RWPE2 (cell line): ENCODE measurements at regions not wholly inside any gene's neighbourhood (a gene's known extent, or its start where the extent isn't known, plus 50 kb on each side); places are given as distances from the start of the nearest gene placed in this dataset.

Source experiments
- ATAC-seq: fragments of 200-7000 bp; cut with Tn5 transposase; 3 replicates; pipeline ENCODE4 v1.9.1; 2021; ENCODE audit warnings: low read depth
- DNase-seq: peaks from one replicate; pipeline ENCODE4 v3.0.0-alpha.2; 2020; ENCODE audit warnings: low spot score
- H3K27ac ChIP-seq: fragments of 450-650 bp; 2 replicates; pipeline ENCODE4 v1.5.1; 2017; ENCODE audit warnings: mild to moderate bottlenecking; ENCODE audit not compliant: poor library complexity, severe bottlenecking
- H3K27me3 ChIP-seq: fragments of 250-450 bp; sonication (Bioruptor Pico); 2 replicates; pipeline ENCODE4 v1.5.1; 2021; ENCODE audit warnings: mild to moderate bottlenecking, moderate library complexity; ENCODE audit not compliant: insufficient read depth, poor library complexity, severe bottlenecking
- H3K36me3 ChIP-seq: fragments of 250-450 bp; sonication (Bioruptor Pico); 2 replicates; pipeline ENCODE4 v1.5.1; 2020; ENCODE audit warnings: low read depth, mild to moderate bottlenecking, moderate library complexity
- H3K4me1 ChIP-seq: fragments of 250-450 bp; sonication (Bioruptor Pico); 2 replicates; pipeline ENCODE4 v1.5.1; 2021; ENCODE audit warnings: mild to moderate bottlenecking, moderate library complexity; ENCODE audit not compliant: insufficient read depth, poor library complexity, severe bottlenecking
- H3K4me3 ChIP-seq: fragments of 250-450 bp; sonication (Bioruptor Pico); 2 replicates; pipeline ENCODE4 v1.5.1; 2021; ENCODE audit warnings: mild to moderate bottlenecking, moderate library complexity; ENCODE audit not compliant: severe bottlenecking
- H3K9me3 ChIP-seq: fragments of 250-450 bp; sonication (Bioruptor Pico); 2 replicates; pipeline ENCODE4 v1.5.1; 2021; ENCODE audit warnings: mild to moderate bottlenecking, moderate library complexity; ENCODE audit not compliant: severe bottlenecking
- TF ChIP-seq, protein P1 (sequence below): fragments of 450-650 bp; IDR thresholded peaks from one replicate; pipeline ENCODE4 v1.5.1; 2017; ENCODE audit warnings: mild to moderate bottlenecking, moderate library complexity; ENCODE audit not compliant: poor library complexity, severe bottlenecking

DNA sequence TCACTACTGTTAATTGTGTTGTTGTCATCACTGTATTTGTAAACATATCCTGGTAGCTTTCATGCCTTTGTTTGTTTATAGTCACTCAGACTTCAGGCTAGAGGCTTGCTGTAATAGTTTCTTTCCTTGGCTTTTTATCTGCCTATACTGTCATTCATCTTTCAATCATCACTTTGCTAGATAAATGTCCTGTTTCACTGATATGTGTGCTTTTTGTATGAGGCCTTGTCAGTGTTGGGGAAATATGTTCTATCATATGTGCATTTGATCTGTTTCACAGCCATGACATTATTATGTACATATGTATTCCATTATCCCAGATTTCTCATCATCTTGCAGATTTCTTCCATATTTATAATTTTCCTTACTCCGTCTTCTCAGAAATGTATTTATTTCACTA lies 558.9 kb upstream of the LRFN5 start:
- no peak overlapping the region for H3K27ac ChIP-seq
- DNase-seq (no peak), ATAC-seq (no peak)
- H3K27me3 ChIP-seq: peaks cover 14% of the 10 kb centered on the region
- no peak overlapping the region for H3K4me3 ChIP-seq
- no peaks in the 10 kb centered on the region for H3K36me3 ChIP-seq
- TF ChIP-seq, protein P1, sequence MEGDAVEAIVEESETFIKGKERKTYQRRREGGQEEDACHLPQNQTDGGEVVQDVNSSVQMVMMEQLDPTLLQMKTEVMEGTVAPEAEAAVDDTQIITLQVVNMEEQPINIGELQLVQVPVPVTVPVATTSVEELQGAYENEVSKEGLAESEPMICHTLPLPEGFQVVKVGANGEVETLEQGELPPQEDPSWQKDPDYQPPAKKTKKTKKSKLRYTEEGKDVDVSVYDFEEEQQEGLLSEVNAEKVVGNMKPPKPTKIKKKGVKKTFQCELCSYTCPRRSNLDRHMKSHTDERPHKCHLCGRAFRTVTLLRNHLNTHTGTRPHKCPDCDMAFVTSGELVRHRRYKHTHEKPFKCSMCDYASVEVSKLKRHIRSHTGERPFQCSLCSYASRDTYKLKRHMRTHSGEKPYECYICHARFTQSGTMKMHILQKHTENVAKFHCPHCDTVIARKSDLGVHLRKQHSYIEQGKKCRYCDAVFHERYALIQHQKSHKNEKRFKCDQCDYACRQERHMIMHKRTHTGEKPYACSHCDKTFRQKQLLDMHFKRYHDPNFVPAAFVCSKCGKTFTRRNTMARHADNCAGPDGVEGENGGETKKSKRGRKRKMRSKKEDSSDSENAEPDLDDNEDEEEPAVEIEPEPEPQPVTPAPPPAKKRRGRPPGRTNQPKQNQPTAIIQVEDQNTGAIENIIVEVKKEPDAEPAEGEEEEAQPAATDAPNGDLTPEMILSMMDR: no peak
- H3K4me1 ChIP-seq: no peaks in the 10 kb centered on the region
- H3K9me3 ChIP-seq: no peaks in the 10 kb centered on the region

DNA sequence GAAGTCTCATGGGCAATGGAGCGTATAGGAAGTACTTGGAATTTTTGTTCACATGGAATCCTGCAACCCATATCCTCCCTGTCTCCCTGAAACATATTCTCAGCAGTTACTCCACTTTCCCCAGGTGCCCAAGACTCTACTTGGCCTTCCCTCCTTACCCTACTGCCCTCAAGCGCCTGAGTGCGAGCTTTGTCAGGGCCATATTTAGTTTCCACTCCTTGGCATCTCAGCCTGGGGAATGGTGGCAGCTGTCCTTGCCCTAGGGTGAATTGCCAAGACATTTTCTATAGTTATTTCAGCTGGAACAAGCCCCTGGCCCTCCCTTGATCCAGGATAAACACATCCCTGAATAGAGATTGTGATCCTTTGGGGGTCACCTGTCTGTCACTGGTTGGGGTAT lies 569.3 kb upstream of the LRFN5 start:
- H3K27me3 ChIP-seq: no peaks in the 10 kb centered on the region
- no peak overlapping the region for H3K4me3 ChIP-seq
- H3K36me3 ChIP-seq: no peaks in the 10 kb centered on the region
- no peaks in the 10 kb centered on the region for H3K9me3 ChIP-seq
- ATAC-seq: no peak
- DNase-seq: no peak
- TF ChIP-seq, protein P1: no peak
- H3K4me1 ChIP-seq: no peaks in the 10 kb centered on the region
- no peak overlapping the region for H3K27ac ChIP-seq

DNA sequence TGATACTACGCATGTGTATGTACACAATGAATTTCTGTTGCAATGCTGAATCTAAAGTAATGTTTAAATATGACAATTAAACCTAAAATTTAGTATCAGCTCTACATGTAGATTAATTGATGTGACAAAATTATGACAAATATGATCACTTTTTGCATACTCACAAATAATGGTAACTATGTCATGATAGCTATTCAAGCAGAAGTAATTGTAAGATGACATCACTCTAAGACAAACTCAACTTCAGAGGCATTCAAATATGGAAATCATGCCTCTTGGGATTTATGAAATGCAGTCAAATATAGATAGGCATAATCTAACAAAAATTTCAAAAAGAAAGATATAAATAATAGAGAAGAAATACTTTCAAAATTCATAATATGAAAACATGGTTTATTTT lies 571.7 kb upstream of the LRFN5 start:
- no peaks in the 10 kb centered on the region for H3K27me3 ChIP-seq
- H3K4me1 ChIP-seq: no peaks in the 10 kb centered on the region

DNA sequence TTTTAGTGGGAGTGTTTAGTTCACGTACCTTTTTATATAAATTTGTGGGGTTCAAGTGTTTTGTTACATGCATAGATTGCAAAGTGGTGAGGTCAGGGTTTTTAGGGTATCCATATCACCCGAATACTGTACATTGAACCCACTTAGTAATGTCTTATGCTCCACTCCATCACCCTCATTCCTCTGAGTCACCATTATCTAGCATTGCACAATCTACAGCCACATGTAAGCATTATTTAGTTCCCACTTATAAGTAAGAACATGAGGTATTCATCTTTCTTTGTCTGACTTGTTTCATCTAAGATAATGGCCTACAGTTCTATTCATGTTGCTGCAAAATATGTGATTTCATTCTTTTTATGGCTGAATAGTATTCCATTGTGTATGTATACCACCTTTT lies 583.7 kb upstream of the LRFN5 start:
- Histone ChIP-seq H3K9me3 (no peaks in the 10 kb centered on the region), H3K4me3 (no peak overlapping the region), H3K27me3 (peaks cover 14% of the 10 kb centered on the region), H3K36me3 (no peaks in the 10 kb centered on the region), H3K27ac (no peak overlapping the region), H3K4me1 (no peaks in the 10 kb centered on the region)
- ATAC-seq (no peak), DNase-seq (no peak)
- TF ChIP-seq, protein P1: no peak

More for the DNA sequence above, 571.7 kb upstream of the LRFN5 start:
- H3K27ac ChIP-seq: no peak overlapping the region
- H3K4me3 ChIP-seq: no peak overlapping the region
- H3K36me3 ChIP-seq: no peaks in the 10 kb centered on the region
- no peak for DNase-seq
- no peak for ATAC-seq
- no peaks in the 10 kb centered on the region for H3K9me3 ChIP-seq
- TF ChIP-seq, protein P1: no peak

DNA sequence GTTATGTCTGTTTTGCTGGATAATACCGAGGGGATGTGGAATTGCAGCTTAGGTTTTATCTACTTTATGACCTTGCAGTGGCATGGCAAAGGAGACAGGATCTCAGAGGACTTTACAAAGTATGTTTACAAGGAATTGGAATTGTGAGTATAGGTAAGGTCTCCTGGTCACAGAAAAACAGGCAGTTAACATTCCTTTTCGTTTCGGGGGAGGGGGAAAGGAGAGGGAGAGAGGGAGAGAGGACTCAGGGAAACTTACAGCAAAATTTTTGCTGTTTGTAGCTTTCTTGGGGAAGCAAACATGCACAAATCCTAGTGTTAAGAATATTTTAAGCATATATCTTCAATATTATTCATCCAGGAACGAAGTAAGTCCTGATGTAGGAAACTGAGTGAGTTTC lies 590.5 kb upstream of the LRFN5 start:
- ATAC-seq (no peak), DNase-seq (no peak)
- Histone ChIP-seq H3K27me3 (peaks cover 27% of the 10 kb centered on the region), H3K9me3 (no peaks in the 10 kb centered on the region), H3K4me1 (no peaks in the 10 kb centered on the region), H3K36me3 (no peaks in the 10 kb centered on the region), H3K4me3 (no peak overlapping the region), H3K27ac (no peak overlapping the region)
- TF ChIP-seq, protein P1: no peak
